ENCODE measurements at regions not wholly inside any gene's neighbourhood (a gene's known extent, or its start where the extent isn't known, plus 50 kb on each side); places are given as distances from the start of the nearest gene placed in this dataset.

GRCh38 chr15:79212589-79213157 lies 69.8 kb upstream of the ANKRD34C start:
- TF ChIP-seq, protein P1, sequence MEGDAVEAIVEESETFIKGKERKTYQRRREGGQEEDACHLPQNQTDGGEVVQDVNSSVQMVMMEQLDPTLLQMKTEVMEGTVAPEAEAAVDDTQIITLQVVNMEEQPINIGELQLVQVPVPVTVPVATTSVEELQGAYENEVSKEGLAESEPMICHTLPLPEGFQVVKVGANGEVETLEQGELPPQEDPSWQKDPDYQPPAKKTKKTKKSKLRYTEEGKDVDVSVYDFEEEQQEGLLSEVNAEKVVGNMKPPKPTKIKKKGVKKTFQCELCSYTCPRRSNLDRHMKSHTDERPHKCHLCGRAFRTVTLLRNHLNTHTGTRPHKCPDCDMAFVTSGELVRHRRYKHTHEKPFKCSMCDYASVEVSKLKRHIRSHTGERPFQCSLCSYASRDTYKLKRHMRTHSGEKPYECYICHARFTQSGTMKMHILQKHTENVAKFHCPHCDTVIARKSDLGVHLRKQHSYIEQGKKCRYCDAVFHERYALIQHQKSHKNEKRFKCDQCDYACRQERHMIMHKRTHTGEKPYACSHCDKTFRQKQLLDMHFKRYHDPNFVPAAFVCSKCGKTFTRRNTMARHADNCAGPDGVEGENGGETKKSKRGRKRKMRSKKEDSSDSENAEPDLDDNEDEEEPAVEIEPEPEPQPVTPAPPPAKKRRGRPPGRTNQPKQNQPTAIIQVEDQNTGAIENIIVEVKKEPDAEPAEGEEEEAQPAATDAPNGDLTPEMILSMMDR (IDR thresholded peaks at IDR 0.05; ENCODE audit: insufficient read depth, low read depth, low read length), result no peak
- DNase-seq (ENCODE audit: low read depth), result no peak
- no peak overlapping the region for H3K4me3 ChIP-seq (ENCODE audit: low read depth, low read length)

DNA sequence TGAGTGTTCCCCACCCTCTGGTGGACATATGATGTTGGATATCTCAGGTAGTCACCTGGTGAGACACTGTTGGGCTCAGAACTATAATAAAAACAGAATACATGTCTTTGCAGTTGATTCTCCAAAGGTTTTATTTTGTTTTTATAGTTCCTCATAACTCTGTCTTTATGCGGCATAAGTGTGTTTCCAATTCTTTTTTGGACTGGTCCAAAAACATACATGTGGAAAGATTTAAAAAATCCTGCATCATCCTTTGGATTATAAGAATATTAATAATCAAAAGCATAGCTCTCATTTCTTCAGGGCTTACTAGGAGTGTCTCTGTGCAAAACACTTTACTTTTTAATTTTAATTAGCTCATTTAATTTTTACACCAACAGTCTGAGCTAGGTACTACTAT lies 71.0 kb upstream of the ANKRD34C start:
- TF ChIP-seq, protein P1 (IDR thresholded peaks at IDR 0.05; ENCODE audit: insufficient read depth, low read depth, low read length), result no peak
- no peak for DNase-seq (ENCODE audit: low read depth)
- H3K4me3 ChIP-seq (ENCODE audit: low read depth, low read length), result no peak overlapping the region

GRCh38 chr15:79209690-79210089 lies 72.8 kb upstream of the ANKRD34C start:
- H3K4me3 ChIP-seq (ENCODE audit: low read depth, low read length), result no peak overlapping the region
- DNase-seq (ENCODE audit: low read depth), result no peak
- TF ChIP-seq, protein P1 (IDR thresholded peaks at IDR 0.05; ENCODE audit: insufficient read depth, low read depth, low read length), result no peak

GRCh38 chr15:79209116-79209515 lies 73.4 kb upstream of the ANKRD34C start:
- H3K4me3 ChIP-seq (ENCODE audit: low read depth, low read length), result no peak overlapping the region
- TF ChIP-seq, protein P1 (IDR thresholded peaks at IDR 0.05; ENCODE audit: insufficient read depth, low read depth, low read length), result no peak
- no peak for DNase-seq (ENCODE audit: low read depth)

DNA sequence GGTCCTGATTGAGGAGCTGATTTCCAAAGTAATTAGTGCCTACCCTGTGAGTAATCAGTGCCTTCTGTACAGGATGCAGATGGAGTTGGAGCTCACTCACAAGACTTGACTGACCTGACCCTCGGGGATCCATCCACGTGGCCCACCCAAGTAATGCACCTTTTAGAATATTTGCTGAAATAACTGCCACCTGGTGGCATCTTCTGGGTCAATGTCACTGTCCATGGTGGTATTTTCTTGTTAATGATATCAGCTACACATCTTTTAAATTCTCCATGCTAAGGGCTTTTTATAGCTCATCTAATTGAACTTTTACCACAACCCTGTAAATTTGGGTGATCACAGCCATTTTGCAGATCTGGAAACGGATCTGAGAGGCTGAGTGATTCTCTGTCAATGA lies 74.3 kb upstream of the ANKRD34C start:
- H3K4me3 ChIP-seq (ENCODE audit: low read depth, low read length), result no peak overlapping the region
- DNase-seq (ENCODE audit: low read depth), result no peak
- TF ChIP-seq, protein P1 (IDR thresholded peaks at IDR 0.05; ENCODE audit: insufficient read depth, low read depth, low read length), result no peak

DNA sequence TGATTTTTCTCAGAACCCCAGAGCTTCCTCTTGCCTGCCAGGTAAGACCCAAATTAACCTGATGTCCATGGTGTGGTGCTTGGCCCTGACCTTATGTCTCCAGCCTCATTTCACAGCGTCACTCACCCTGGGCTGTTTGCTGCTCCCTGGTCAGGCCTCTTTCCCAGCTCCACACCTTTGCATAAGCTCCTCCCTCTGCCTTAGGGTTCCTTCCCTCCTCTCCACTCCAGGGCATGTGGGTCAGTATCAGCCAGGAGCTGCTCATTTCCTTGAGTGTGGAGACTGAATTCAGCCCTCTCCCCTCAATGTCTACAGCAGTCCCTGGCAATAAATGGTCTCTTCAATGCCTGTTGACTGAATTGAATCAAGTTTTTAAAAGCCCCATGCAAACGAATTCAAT lies 75.6 kb upstream of the ANKRD34C start:
- no peak overlapping the region for H3K4me3 ChIP-seq (ENCODE audit: low read depth, low read length)
- TF ChIP-seq, protein P1 (IDR thresholded peaks at IDR 0.05; ENCODE audit: insufficient read depth, low read depth, low read length), result no peak
- no peak for DNase-seq (ENCODE audit: low read depth)
